ENCODE measurements at regions not wholly inside any gene's neighbourhood (a gene's known extent, or its start where the extent isn't known, plus 50 kb on each side); places are given as distances from the start of the nearest gene placed in this dataset.

GRCh38 chr14:39762576-39763401, 330.6 kb upstream of the FBXO33 start (continued):
- peak; percentile 82 for TF ChIP-seq ZNF503 (CRISPR knock-in tag; IDR thresholded peaks at IDR 0.05)
- no peak for TF ChIP-seq MAFK (conservative IDR thresholded peaks at IDR 0.05 in 1 of 2, IDR thresholded peaks at IDR 0.05 in 1 of 2; ENCODE audit: low read length in 2 of 2)
- peak; percentile 82; the same call in 1 of the 2 replicates for TF ChIP-seq TIGD3 (CRISPR knock-in tag; IDR thresholded peaks at IDR 0.05; ENCODE audit: borderline replicate concordance)
- peak; percentile 95; the same call in 1 of the 2 replicates for TF ChIP-seq ZBTB39 (CRISPR knock-in tag; IDR thresholded peaks at IDR 0.05)
- TF ChIP-seq KAT8 (CRISPR knock-in tag; IDR thresholded peaks at IDR 0.05): peak; percentile 83
- no peak; the same call in 1 of the 2 replicates for TF ChIP-seq PRDM4 (CRISPR knock-in tag; IDR thresholded peaks at IDR 0.05; ENCODE audit: borderline replicate concordance)
- peak; percentile 91; the same call in 1 of the 2 replicates for TF ChIP-seq ZZZ3 (CRISPR knock-in tag; IDR thresholded peaks at IDR 0.05; ENCODE audit: borderline replicate concordance)
- no peak for TF ChIP-seq ZNF558 (CRISPR knock-in tag; IDR thresholded peaks at IDR 0.05; ENCODE audit: borderline replicate concordance)
- TF ChIP-seq TFDP2 (CRISPR knock-in tag; IDR thresholded peaks at IDR 0.05): peak; percentile 76
- TF ChIP-seq HMGXB4 (CRISPR knock-in tag; IDR thresholded peaks at IDR 0.05; ENCODE audit: borderline replicate concordance in 1 of 2, low read depth in 1 of 2): peak; percentile 70 to 94
- TF ChIP-seq ATF5 (CRISPR knock-in tag; IDR thresholded peaks at IDR 0.05; ENCODE audit: low read depth): peak; percentile 94; the same call in 1 of the 2 replicates
- peak; percentile 77; the same call in 1 of the 2 replicates for TF ChIP-seq ZNF20 (CRISPR knock-in tag; IDR thresholded peaks at IDR 0.05)

All from HepG2 (cell line).